ENCODE measurements at regions not wholly inside any gene's neighbourhood (a gene's known extent, or its start where the extent isn't known, plus 50 kb on each side); places are given as distances from the start of the nearest gene placed in this dataset.

DNA sequence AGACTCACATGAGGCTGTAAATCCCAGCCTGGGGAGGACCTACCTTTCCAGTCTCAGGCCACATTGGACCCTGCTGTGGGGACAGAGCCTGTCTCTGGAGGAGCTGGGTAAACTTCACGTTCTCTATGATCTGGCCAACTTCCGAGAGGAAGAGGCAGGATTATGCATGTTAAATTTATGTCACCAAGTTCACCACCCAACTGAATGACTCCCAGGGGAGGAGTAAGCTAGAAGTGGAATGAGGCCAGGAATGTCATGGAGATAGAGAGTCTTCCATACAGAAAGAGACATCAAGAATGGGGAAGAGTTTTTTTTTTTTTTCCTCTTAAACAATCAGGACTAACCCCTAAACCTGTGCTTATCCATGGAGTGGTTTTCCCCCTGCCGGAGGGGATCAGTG, 90.3 kb upstream of the PALM2AKAP2 start:
- H3K27me3 ChIP-seq (replicated peaks in 1 of 4; ENCODE audit: control insufficient read depth in 3 of 4, extremely low read depth in 1 of 4, insufficient read depth in 3 of 4, low read length in 3 of 4): no peaks in the 10 kb centered on the region

More for the DNA sequence above, 90.3 kb upstream of the PALM2AKAP2 start:
- ChIA-PET POLR2A (ENCODE audit: partially characterized antibody) (no interaction called here), CTCF (ENCODE audit: partially characterized antibody) (interaction anchor here (0.8 to 1.8 kb wide), 3 partner anchors 23 to 529 kb away, joined by 3 to 4 read pairs (median 3); no protein-coding TSS in a partner anchor)
- Histone ChIP-seq H3K4me2 (ENCODE audit: insufficient read depth in 1 of 2, low read depth in 2 of 2, low read length in 2 of 2) (no peak overlapping the region), H3K36me3 (ENCODE audit: control insufficient read depth in 2 of 4, insufficient read depth in 4 of 4, low read length in 3 of 4) (no peaks in the 10 kb centered on the region), H2AK5ac (ENCODE audit: low read depth, low read length) (no peak overlapping the region), H2BK120ac (replicated peaks; ENCODE audit: low read depth, low read length) (no peak overlapping the region), H2BK12ac (ENCODE audit: low read depth, low read length) (no peak overlapping the region; the same call in 1 of the 2 replicates), H3K56ac (replicated peaks; ENCODE audit: insufficient read length, low read depth, low read length) (no peak overlapping the region), H3K4ac (replicated peaks; ENCODE audit: insufficient read length, low read depth, low read length) (no peak overlapping the region), H2BK15ac (ENCODE audit: low read length) (no peak overlapping the region), H3K4me3 (ENCODE audit: extremely low read depth in 1 of 4, insufficient read depth in 2 of 4, low read depth in 3 of 4, low read length in 4 of 4) (no peak overlapping the region), H3K79me2 (ENCODE audit: control insufficient read depth in 1 of 2, insufficient read depth in 2 of 2, low read length in 2 of 2) (no peaks in the 10 kb centered on the region), H4K5ac (ENCODE audit: insufficient read length, low read depth, low read length) (no peak overlapping the region), H2AFZ (ENCODE audit: low read length) (no peak overlapping the region), H3K9me3 (ENCODE audit: insufficient read depth in 2 of 2, low read depth in 1 of 2, low read length in 1 of 2) (no peaks in the 10 kb centered on the region), H3K18ac (ENCODE audit: extremely low read depth, low read length) (no peak overlapping the region), H4K8ac (ENCODE audit: extremely low read depth, insufficient read depth, low read length) (no peak overlapping the region), H3K79me1 (ENCODE audit: low read depth, low read length) (no peaks in the 10 kb centered on the region), H4K20me1 (replicated peaks in 1 of 2; ENCODE audit: control insufficient read depth in 1 of 2, insufficient read depth in 2 of 2, low read length in 2 of 2) (no peaks in the 10 kb centered on the region), H2BK20ac (ENCODE audit: low read length) (no peak overlapping the region), H3K4me1 (replicated peaks in 1 of 4; ENCODE audit: control insufficient read depth in 3 of 4, insufficient read depth in 4 of 4, low read length in 3 of 4) (no peaks in the 10 kb centered on the region), H3K27ac (ENCODE audit: low read depth, low read length) (no peak overlapping the region), H2BK5ac (ENCODE audit: low read depth, low read length) (no peak overlapping the region), H3K14ac (ENCODE audit: insufficient read length) (no peak overlapping the region), H3K23ac (ENCODE audit: insufficient read length) (no peak overlapping the region), H4K91ac (replicated peaks; ENCODE audit: insufficient read length, low read length) (no peak overlapping the region), H3K23me2 (ENCODE audit: low read depth, low read length) (no peaks in the 10 kb centered on the region), H3K9ac (replicated peaks in 1 of 4; ENCODE audit: extremely low read depth in 1 of 4, low read depth in 3 of 4, low read length in 3 of 4) (no peak overlapping the region)
- TF ChIP-seq CTBP2 (IDR thresholded peaks at IDR 0.05; ENCODE audit: borderline replicate concordance, insufficient read depth, insufficient read length, low read length) (no peak), JUND (IDR thresholded peaks at IDR 0.05; ENCODE audit: low read length) (no peak), CREB1 (IDR thresholded peaks at IDR 0.05) (no peak), TAF1 (IDR thresholded peaks at IDR 0.05; ENCODE audit: low read depth, low read length) (no peak), BCL11A (IDR thresholded peaks at IDR 0.05; ENCODE audit: low read depth in 2 of 2, low read length in 2 of 2) (no peak), CHD2 (IDR thresholded peaks at IDR 0.05; ENCODE audit: low read length) (no peak), KDM5A (IDR thresholded peaks at IDR 0.05; ENCODE audit: low read length) (no peak), BACH1 (IDR thresholded peaks at IDR 0.05; ENCODE audit: low read length) (no peak), TAF7 (optimal IDR thresholded peaks at IDR 0.05; ENCODE audit: borderline replicate concordance, low read depth, low read length) (no peak), TEAD4 (IDR thresholded peaks at IDR 0.05; ENCODE audit: low read depth, low read length) (no peak), SIRT6 (IDR thresholded peaks at IDR 0.05; ENCODE audit: low read length) (no peak), CEBPB (IDR thresholded peaks at IDR 0.05; ENCODE audit: low read depth, low read length) (no peak)
- FAIRE-seq: no peak
- DNase-seq (ENCODE audit: low read depth in 1 of 2, low spot score in 2 of 2): no peak
- 85% methylated on average over 3 of the region's 3 CpGs; no CpG with 5 or more reads in 1 of the 2 experiments for WGBS, 2 experiments (ENCODE audit: extremely low coverage in 1 of 2, insufficient coverage in 1 of 2, insufficient read length in 1 of 2, insufficient replicate concordance in 2 of 2, low coverage in 1 of 2, low lambda C conversion rate in 2 of 2, missing lambda C conversion rate in 1 of 2)
